ENCODE measurements at regions not wholly inside any gene's neighbourhood (a gene's known extent, or its start where the extent isn't known, plus 50 kb on each side); places are given as distances from the start of the nearest gene placed in this dataset.

GRCh38 chr13:108127406-108127805, 87.9 kb downstream of the LIG4 start:
- H3K27me3 ChIP-seq (ENCODE audit: insufficient read depth, low read depth, low read length) = no peaks in the 10 kb centered on the region
- no peaks in the 10 kb centered on the region for H3K79me2 ChIP-seq (replicated peaks; ENCODE audit: insufficient read depth, low read length)
- H3K9me3 ChIP-seq (ENCODE audit: low read length) = no peaks in the 10 kb centered on the region
- H2AFZ ChIP-seq (ENCODE audit: low read depth, low read length) = no peak overlapping the region
- no peaks in the 10 kb centered on the region for H3K9me2 ChIP-seq (ENCODE audit: insufficient read depth, low read length)
- no peaks in the 10 kb centered on the region for H3K36me3 ChIP-seq (ENCODE audit: insufficient read depth, low read length)
- no peak overlapping the region for H3K27ac ChIP-seq (ENCODE audit: low read length)
- no peak overlapping the region for H3K4me2 ChIP-seq (ENCODE audit: low read length)
- no peaks in the 10 kb centered on the region for H4K20me1 ChIP-seq (ENCODE audit: insufficient read depth)
- TF ChIP-seq POLR2AphosphoS5 (IDR thresholded peaks at IDR 0.05) (no peak), EP300 (conservative IDR thresholded peaks at IDR 0.05; ENCODE audit: poor library complexity, severe bottlenecking) (no peak), TAF1 (IDR thresholded peaks at IDR 0.05; ENCODE audit: low read depth) (no peak), CTCF (IDR thresholded peaks at IDR 0.05; ENCODE audit: poor library complexity, severe bottlenecking) (no peak), RAD21 (conservative IDR thresholded peaks at IDR 0.05) (no peak), EZH2 (IDR thresholded peaks at IDR 0.05; ENCODE audit: borderline replicate concordance, insufficient read depth, low read length, poor library complexity, severe bottlenecking) (no peak), REST (IDR thresholded peaks at IDR 0.05; ENCODE audit: borderline replicate concordance) (no peak), SMC3 (conservative IDR thresholded peaks at IDR 0.05; ENCODE audit: poor library complexity) (no peak), MXI1 (conservative IDR thresholded peaks at IDR 0.05; ENCODE audit: poor library complexity, severe bottlenecking) (no peak)
- no peaks in the 10 kb centered on the region for H3F3A ChIP-seq (ENCODE audit: insufficient read depth, low read length, poor library complexity, severe bottlenecking)
- no peak overlapping the region for H3K4me3 ChIP-seq (ENCODE audit: low read length)
- H3K9ac ChIP-seq (ENCODE audit: low read length) = no peak overlapping the region

GRCh38 chr13:108126056-108126455, 89.3 kb downstream of the LIG4 start:
- Histone ChIP-seq H3K79me2 (replicated peaks; ENCODE audit: insufficient read depth, low read length) (no peaks in the 10 kb centered on the region), H3K36me3 (ENCODE audit: insufficient read depth, low read length) (no peaks in the 10 kb centered on the region), H3F3A (ENCODE audit: insufficient read depth, low read length, poor library complexity, severe bottlenecking) (no peaks in the 10 kb centered on the region), H3K4me3 (ENCODE audit: low read length) (no peak overlapping the region), H4K20me1 (ENCODE audit: insufficient read depth) (no peaks in the 10 kb centered on the region), H3K27me3 (ENCODE audit: insufficient read depth, low read depth, low read length) (no peaks in the 10 kb centered on the region), H3K9me3 (ENCODE audit: low read length) (no peaks in the 10 kb centered on the region), H3K9ac (ENCODE audit: low read length) (no peak overlapping the region), H3K27ac (ENCODE audit: low read length) (no peak overlapping the region), H2AFZ (ENCODE audit: low read depth, low read length) (no peak overlapping the region), H3K4me2 (ENCODE audit: low read length) (no peak overlapping the region), H3K9me2 (ENCODE audit: insufficient read depth, low read length) (no peaks in the 10 kb centered on the region)
- no peak for TF ChIP-seq EZH2 (IDR thresholded peaks at IDR 0.05; ENCODE audit: borderline replicate concordance, insufficient read depth, low read length, poor library complexity, severe bottlenecking)
- TF ChIP-seq MXI1 (conservative IDR thresholded peaks at IDR 0.05; ENCODE audit: poor library complexity, severe bottlenecking) = no peak
- TF ChIP-seq SMC3 (conservative IDR thresholded peaks at IDR 0.05; ENCODE audit: poor library complexity) = no peak
- no peak for TF ChIP-seq CTCF (IDR thresholded peaks at IDR 0.05; ENCODE audit: poor library complexity, severe bottlenecking)
- no peak for TF ChIP-seq REST (IDR thresholded peaks at IDR 0.05; ENCODE audit: borderline replicate concordance)

Data from neural cell (in vitro differentiated cells).